Stimulated activated CD8-positive, alpha-beta memory T cell treated with anti-CD3 and anti-CD28 coated beads, Interleukin-12 subunit alpha, Interleukin-12 subunit beta, amount 100 ng/mL, for 4 hours (primary cell): ENCODE measurements at regions not wholly inside any gene's neighbourhood (a gene's known extent, or its start where the extent isn't known, plus 50 kb on each side); places are given as distances from the start of the nearest gene placed in this dataset.
"Not testable (repeated sequence)": the region's sequence is repeated elsewhere in the genome, so short reads cannot be mapped to it uniquely, and the experiment has no call there.

Experiments used
- DNase-seq: peaks from one replicate; pipeline ENCODE4 v3.0.0-alpha.2; 2020; ENCODE audit warnings: low read depth

DNA sequence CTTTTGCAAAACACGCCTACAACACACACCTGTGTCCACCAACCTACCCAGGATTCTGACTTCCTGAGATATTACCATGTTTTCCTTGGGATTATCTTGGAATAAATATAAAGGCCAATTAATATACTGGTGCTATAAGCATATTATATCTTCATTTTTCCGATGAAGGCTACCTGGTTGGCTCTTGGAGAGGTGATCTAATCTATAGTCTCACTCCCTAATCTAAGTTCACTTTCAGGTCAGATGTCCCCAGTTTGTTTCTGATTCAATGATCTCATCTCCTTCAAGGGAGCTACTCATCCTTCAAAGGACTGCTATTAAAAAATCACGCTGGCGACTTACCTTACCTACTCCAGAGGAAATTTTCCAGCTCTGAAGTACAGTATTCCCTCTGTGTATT is 517.5 kb downstream of the KLF5 start:
- DNase-seq: no peak

DNA sequence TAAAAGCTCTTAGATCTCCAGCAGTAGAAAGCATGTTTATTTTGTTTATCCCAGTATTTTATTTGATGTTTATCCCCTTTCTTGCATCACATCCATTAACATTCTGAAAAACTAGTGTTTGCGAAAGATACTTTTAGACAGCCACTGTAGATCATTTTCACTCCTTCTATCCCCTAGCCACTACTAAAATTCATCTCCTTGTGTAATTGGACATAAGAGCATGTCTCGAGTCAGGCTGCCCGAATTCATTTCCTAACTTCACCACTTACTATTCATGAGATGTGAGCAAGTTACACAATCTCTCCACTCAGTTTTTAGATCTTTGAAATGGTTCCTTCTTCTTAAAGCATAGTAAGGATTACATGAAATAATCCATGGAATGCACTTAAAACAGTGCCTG is 514.0 kb downstream of the KLF5 start:
- DNase-seq: no peak

- DNase-seq: no peak
Observed at GRCh38 chr13:73571376-73571775, 512.6 kb downstream of the KLF5 start.

DNA sequence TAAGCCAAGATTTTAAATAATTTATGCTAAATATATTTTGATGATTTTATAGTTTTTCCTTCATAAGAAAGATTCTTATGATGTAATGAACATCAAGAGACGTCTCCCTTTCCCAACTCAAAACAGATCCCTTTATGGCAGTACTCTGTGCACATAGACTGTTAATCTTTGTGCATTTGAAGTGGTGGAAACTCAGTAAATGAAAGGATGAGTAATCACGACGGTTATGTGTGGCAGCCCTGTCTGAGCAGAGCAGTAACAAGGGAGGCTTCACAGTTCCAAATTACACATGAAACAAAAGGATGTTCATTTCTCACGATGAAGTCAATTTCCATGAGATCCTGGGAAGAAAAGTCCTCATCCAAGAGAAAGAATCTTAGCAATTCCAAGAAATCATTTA is 498.1 kb downstream of the KLF5 start:
- DNase-seq: no peak

GRCh38 chr13:73556128-73556527 is 497.3 kb downstream of the KLF5 start:
- no peak for DNase-seq

DNA sequence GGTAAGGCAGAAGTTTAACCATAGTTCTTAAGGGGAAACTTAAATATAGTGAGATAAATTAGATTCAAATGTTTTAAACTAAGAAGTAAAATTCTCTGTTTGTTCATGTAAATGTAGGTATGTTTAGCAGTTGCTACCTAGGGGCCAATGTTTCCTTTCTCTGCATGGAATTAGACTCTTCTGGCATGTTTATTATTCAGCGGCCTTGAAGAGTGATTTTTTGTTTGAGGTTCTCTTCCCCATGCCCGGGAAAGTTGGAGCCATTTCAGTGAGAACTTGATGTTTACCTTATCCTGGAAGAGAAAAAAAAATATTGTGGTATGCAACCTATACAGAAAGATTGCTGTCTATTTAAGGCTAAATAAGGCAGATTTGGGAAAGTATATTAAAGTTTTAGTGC is 492.9 kb downstream of the KLF5 start:
- no peak for DNase-seq

DNA sequence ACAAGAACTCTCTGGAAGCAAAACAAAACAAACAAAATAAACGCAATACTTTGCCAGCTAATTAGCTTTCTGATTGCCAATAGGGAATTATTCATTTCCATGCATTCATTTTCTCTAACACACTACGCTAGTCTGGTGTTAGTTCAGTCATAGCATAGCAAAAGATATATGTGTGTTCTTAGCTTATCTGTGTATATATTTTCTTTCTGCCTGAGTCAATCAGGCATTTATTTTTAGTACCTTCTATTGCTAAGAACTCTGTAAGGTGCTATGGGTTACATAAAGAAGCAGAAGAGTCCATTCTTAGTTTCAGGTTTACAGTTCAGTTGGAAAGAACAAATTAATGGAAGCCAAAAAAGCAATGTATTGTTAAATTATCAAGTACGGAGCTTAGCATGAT is 490.9 kb downstream of the KLF5 start:
- no peak for DNase-seq

DNA sequence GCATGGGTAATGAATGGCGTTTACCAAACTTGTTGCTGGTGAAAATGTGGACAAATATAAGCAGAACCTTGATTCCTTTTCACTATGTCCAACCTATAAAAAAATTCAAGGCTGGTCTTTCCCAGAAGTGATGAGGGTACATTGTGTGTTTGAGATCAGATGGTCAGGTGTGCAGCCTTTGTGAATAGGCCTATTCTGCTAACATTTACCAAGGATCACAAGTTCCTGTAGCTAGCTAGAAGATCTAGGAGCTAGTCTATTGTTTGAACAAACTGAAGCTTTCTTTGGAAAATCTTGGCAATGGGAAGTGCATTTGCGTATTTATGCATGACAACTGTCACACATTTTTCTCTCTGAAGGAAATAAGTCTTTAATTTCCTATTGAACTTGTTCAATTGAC is 489.6 kb downstream of the KLF5 start:
- no peak for DNase-seq

DNA sequence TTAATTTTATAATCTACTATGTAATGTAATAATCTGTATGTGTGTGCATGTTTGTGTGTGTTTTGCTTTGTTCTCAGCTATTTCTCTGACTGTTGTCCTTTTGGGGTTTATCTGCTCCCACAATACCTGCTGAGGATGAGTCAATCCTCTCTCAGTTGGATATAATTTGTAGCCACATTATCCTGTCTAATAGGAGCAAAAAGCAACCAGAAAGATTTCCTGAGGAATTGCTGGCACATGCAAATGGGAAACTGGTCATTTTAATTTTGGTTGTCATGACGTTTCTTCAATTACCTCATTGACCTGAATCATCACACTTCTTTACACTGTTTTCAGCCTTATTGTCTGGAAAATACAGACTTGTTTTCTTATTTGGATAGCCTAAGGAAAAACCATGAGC is 488.4 kb downstream of the KLF5 start:
- no peak for DNase-seq

- no peak for DNase-seq
Observed at GRCh38 chr13:73544175-73544574, 485.4 kb downstream of the KLF5 start.

DNA sequence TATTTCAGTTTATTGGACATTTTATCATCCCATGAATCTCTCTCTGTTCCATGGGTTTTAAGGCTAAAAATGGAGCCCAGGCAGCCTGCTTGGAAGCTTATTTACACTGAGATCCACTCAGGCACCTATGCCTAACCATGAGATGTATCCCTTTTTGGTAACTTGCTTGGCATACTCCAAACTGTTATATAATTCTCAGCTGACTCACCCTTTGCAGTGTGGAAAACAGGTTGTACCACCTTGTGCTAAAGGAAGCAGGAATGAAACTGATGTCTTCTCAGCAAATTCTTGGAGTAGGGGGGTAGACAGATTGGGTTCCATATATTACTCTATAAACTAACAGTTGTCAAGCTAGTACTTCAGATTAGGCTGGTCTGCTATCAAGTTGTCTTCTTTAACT is 483.6 kb downstream of the KLF5 start:
- no peak for DNase-seq

DNA sequence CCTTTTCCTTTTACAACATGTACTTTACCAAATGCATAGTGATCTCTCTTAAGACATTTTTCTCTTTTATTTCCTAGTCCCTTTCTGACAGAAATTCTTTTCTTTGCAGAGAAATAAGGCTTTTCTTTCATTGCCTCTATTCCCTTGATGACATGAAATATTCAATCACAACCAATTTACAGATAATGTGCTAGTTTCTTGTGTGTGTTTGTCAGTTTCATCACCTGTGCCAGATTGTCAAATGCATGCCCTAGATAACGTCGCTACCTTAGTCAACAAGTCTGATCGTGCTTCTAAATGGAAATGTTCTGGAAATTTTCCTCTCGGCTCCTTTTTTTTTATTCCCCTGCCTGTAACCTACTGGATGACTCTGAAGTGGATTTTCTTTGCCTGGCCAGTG is 478.1 kb downstream of the KLF5 start:
- no peak for DNase-seq

DNA sequence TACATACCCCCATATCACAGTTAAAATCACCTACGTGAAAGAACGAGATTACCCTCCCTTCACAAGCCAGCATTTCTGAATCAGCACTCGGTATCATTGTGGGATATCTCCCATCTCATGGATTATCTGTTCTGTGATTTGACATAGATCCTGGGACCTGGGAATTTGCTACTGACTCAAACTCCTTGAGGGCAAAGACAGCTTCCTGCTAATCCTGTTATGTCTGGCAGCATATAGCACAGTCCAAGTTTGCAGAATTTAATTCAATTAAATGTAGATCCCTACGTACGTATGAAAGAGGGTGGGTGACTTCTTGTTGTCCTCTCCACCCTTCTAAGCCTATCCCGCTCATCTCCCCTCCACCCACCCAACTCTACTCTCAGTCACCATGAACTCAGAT is 476.5 kb downstream of the KLF5 start:
- no peak for DNase-seq

DNA sequence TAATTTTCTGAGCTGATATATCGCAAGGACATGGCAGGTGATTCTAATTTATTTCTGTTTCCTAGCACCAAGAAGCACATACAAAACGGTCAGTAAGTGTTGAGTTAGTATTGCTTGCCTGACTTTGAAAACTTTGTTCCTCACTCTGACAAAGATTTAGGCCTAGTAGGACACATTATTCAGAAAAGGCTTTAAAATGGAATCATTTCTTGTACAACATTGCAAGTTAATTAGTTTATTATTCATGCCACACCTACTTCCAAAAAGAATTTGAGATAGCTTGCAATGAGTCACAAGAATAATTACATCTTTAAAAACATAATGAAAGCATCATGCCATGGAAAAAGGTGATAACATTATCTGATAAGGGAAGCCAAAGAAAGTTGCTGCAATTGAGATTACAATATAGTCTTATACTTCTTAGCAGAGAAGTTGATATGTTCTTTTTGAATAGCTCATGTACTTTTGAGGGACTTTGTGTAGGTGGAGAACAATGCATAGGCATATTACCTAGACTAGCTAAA is 474.2 kb downstream of the KLF5 start:
- no peak for DNase-seq

GRCh38 chr13:73532582-73532981 is 473.8 kb downstream of the KLF5 start:
- DNase-seq: no peak

DNA sequence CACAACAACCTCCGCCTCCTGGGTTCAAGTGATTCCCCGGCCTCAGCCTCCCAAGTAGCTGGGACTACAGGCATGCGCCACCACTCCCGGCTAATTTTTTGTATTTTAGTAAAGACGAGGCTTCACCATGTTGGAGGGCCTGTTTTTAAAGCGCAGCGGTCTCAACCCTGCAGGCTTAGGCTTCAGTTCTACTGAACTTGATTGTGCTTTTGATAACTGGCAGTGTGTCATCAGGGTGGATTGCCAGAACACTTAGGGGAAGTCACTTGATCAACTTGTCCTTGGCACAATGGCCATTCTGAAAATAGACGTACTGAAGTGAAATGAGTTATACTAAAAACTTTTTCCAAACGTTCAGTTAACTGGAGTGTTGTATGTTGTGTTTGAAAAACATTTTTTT is 472.2 kb downstream of the KLF5 start:
- DNase-seq: no peak

- no peak for DNase-seq
Observed at GRCh38 chr13:73522937-73523336, 464.1 kb downstream of the KLF5 start.

GRCh38 chr13:73521985-73522524 is 463.2 kb downstream of the KLF5 start:
- no peak for DNase-seq

DNA sequence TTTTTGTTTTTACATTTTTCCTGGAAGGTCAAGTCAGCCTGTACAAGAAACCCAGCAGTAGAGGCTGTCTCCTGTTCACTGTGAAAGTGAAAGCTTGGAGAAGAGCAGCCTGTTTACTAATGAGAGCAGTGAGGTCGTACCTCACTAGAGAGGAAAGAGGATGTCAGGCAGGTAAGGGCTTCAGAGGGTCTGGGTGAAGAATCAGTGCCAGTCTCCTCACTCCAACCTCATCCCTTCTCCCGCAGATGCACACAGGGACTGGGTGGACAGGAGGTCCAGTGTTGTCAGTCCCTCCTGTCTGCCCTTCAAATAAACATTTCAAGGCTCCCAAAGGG is 462.5 kb downstream of the KLF5 start:
- DNase-seq: no peak

GRCh38 chr13:73520566-73521289 is 461.9 kb downstream of the KLF5 start:
- DNase-seq: no peak

- DNase-seq: not testable (repeated sequence)
Observed at GRCh38 chr13:73520135-73520534, 461.3 kb downstream of the KLF5 start.

DNA sequence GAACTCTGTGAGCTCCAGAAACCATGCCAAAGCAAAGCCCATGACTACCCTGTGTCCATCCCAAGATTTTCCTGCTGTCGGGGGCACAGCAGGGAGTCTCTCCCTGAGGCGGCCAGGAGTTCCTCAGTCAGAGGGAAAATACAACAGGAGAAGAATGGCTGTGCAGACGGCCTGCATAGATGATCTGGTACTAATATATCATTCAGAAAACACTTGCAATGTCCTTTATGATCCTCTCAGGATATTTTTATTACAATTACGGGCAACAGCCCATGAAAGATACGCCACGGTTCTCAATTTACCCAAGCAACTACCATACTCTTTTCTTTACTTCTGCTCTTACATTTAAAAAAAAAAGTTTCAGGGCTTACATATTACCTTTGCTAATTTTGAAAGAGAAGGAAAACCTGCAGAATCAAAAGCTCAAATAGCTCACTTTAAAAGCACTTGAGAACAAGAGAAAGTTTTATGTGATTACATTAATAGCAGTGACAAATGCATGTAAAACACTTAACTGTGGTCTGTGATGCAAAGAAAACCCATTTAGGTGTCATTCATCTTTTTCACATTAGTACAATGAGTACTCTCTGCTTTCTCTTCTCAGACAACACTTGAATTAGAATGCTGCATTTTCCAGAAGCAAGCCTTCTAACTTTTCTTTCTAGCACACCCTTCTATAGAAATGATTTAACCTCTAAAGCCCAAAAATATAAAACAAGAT is 460.8 kb downstream of the KLF5 start:
- DNase-seq: no peak

GRCh38 chr13:73517766-73518165 is 459.0 kb downstream of the KLF5 start:
- no peak for DNase-seq

DNA sequence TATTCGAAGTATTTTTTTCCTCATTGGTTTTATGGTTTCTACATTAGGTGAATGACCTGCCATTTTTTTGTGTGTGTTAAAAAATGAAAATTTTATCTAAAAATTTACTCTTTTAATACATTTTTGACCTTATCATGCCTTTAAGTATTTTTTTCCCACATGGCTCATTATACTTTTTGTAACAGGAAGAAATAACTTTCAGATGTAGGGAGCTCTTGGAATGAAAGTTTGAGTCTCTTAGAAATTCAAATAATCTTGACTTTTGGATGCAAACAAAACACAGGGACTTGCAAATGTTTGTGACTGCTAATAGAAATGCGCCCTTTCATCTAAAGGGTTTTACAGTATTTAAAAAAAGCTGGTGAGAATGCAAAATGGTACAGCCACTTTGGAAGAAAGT is 457.9 kb downstream of the KLF5 start:
- no peak for DNase-seq
